H1 (cell line): ENCODE measurements at regions not wholly inside any gene's neighbourhood (a gene's known extent, or its start where the extent isn't known, plus 50 kb on each side); places are given as distances from the start of the nearest gene placed in this dataset.

ENCODE experiments used
- CTCF ChIA-PET: fragments of 300-600 bp; sonication (Branson Sonifier 250); formaldehyde crosslinking; loops from one replicate; lab custom pipeline; 2021; ENCODE audit not compliant: partially characterized antibody; lab: Charles Lee
- POLR2A ChIA-PET: fragments of 300-600 bp; sonication (Branson Sonifier 250); formaldehyde crosslinking; loops from one replicate; lab custom pipeline; 2021; ENCODE audit warnings: inconsistent platforms; ENCODE audit not compliant: partially characterized antibody; lab: Charles Lee
- DNase-seq, 2 experiments: peaks; one replicate each; pipeline versions ENCODE4 v3.0.0 to v3.0.0-alpha.2; 2010 to 2022; ENCODE audit warnings: low spot score in 2 of 2, low read depth in 1 of 2, mixed read lengths in 1 of 2
- FAIRE-seq: peaks from 2 replicates; lab custom pipeline; 2011; peaks lifted over from hg19 to GRCh38; lab: Jason Lieb, UNC
- H2AFZ ChIP-seq: 2 replicates; pipeline ENCODE4 v1.8.1; 2012; ENCODE audit warnings: low read length, inconsistent platforms
- H2AK5ac ChIP-seq: 2 replicates; pipeline ENCODE4 v1.6.1; 2013; ENCODE audit warnings: low read depth, low read length
- H2BK120ac ChIP-seq: replicated peaks from 2 replicates; pipeline ENCODE3; 2013; ENCODE audit warnings: low read depth, low read length, inconsistent platforms
- H2BK12ac ChIP-seq: 2 replicates; pipeline ENCODE4 v1.6.1; 2013; ENCODE audit warnings: low read depth, low read length
- H2BK15ac ChIP-seq: 2 replicates; pipeline ENCODE4 v1.6.1; 2013; ENCODE audit warnings: low read length
- H2BK20ac ChIP-seq: 2 replicates; pipeline ENCODE4 v1.6.1; 2013; ENCODE audit warnings: low read length
- H2BK5ac ChIP-seq: 2 replicates; pipeline ENCODE4 v1.6.1; 2013; ENCODE audit warnings: low read depth, low read length
- H3K14ac ChIP-seq: 2 replicates; pipeline ENCODE4 v1.6.1; 2013; ENCODE audit warnings: inconsistent platforms; ENCODE audit not compliant: insufficient read length
- H3K18ac ChIP-seq: 2 replicates; pipeline ENCODE4 v1.6.1; 2013; ENCODE audit warnings: low read length; ENCODE audit errors: extremely low read depth
- H3K23ac ChIP-seq: 2 replicates; pipeline ENCODE4 v1.6.1; 2013; ENCODE audit warnings: inconsistent platforms; ENCODE audit not compliant: insufficient read length
- H3K23me2 ChIP-seq: 2 replicates; pipeline ENCODE4 v1.6.1; 2013; ENCODE audit warnings: low read depth, low read length
- H3K27ac ChIP-seq: 2 replicates; pipeline ENCODE4 v1.6.1; 2011; ENCODE audit warnings: low read depth, low read length, inconsistent platforms
- H3K27me3 ChIP-seq, 4 experiments: replicated peaks in 1 of 4; 1 replicate in 1 of 4; 2 replicates in 3 of 4; pipeline versions ENCODE4 v1.6.1 to v1.8.1; 2011 to 2013; ENCODE audit warnings: low read length in 3 of 4, mild to moderate bottlenecking in 3 of 4, inconsistent platforms in 2 of 4, mixed read lengths in 2 of 4, moderate library complexity in 1 of 4; ENCODE audit not compliant: control insufficient read depth in 3 of 4, insufficient read depth in 3 of 4; ENCODE audit errors: extremely low read depth in 1 of 4
- H3K36me3 ChIP-seq, 4 experiments: 2 replicates each; pipeline versions ENCODE4 v1.6.1 to v1.8.1; 2011 to 2013; ENCODE audit warnings: mild to moderate bottlenecking in 4 of 4, low read length in 3 of 4, moderate library complexity in 2 of 4, control low read depth in 1 of 4, inconsistent platforms in 1 of 4; ENCODE audit not compliant: insufficient read depth in 4 of 4, control insufficient read depth in 2 of 4
- H3K4ac ChIP-seq: replicated peaks from 2 replicates; pipeline ENCODE3; 2013; ENCODE audit warnings: low read length, low read depth, mixed read lengths, inconsistent platforms; ENCODE audit not compliant: insufficient read length
- H3K4me1 ChIP-seq, 4 experiments: replicated peaks in 1 of 4; 1 replicate in 1 of 4; 2 replicates in 3 of 4; pipeline versions ENCODE4 v1.6.1 to v1.8.1; 2011 to 2013; ENCODE audit warnings: low read length in 3 of 4, inconsistent platforms in 2 of 4, mixed read lengths in 1 of 4; ENCODE audit not compliant: insufficient read depth in 4 of 4, control insufficient read depth in 3 of 4
- H3K4me2 ChIP-seq, 2 experiments: 2 replicates each; pipeline versions ENCODE4 v1.6.1 to v1.8.1; 2011 to 2013; ENCODE audit warnings: low read depth in 2 of 2, low read length in 2 of 2, control low read depth in 1 of 2, inconsistent platforms in 1 of 2, mild to moderate bottlenecking in 1 of 2; ENCODE audit not compliant: insufficient read depth in 1 of 2
- H3K4me3 ChIP-seq, 4 experiments: fragments of 200-600, 300-600 bp in 1 of 4; sonication (generic), shearing (Covaris generic), sonication (Bioruptor Twin) in 1 of 4; 2 replicates each; pipeline versions ENCODE4 v1.5.1 to v1.8.1; 2011 to 2016; ENCODE audit warnings: low read length in 4 of 4, low read depth in 3 of 4, control low read depth in 2 of 4, inconsistent platforms in 2 of 4, mild to moderate bottlenecking in 2 of 4, mixed read lengths in 1 of 4, moderate library complexity in 1 of 4; ENCODE audit not compliant: insufficient read depth in 2 of 4; ENCODE audit errors: extremely low read depth in 1 of 4
- H3K56ac ChIP-seq: replicated peaks from 2 replicates; pipeline ENCODE3; 2013; ENCODE audit warnings: low read depth, mild to moderate bottlenecking, mixed read lengths, low read length, inconsistent platforms; ENCODE audit not compliant: insufficient read length
- H3K79me1 ChIP-seq: 2 replicates; pipeline ENCODE4 v1.6.1; 2013; ENCODE audit warnings: low read depth, low read length, control low read depth
- H3K79me2 ChIP-seq, 2 experiments: 2 replicates each; pipeline versions ENCODE4 v1.6.1 to v1.8.1; 2012 to 2013; ENCODE audit warnings: low read length in 2 of 2, mild to moderate bottlenecking in 2 of 2, inconsistent platforms in 1 of 2; ENCODE audit not compliant: insufficient read depth in 2 of 2, control insufficient read depth in 1 of 2
- H3K9ac ChIP-seq, 4 experiments: replicated peaks in 1 of 4; 1 replicate in 1 of 4; 2 replicates in 3 of 4; pipeline versions ENCODE4 v1.6.1 to v1.8.1; 2011 to 2013; ENCODE audit warnings: low read depth in 3 of 4, low read length in 3 of 4, control low read depth in 2 of 4, mild to moderate bottlenecking in 2 of 4, moderate library complexity in 2 of 4, inconsistent platforms in 1 of 4; ENCODE audit errors: extremely low read depth in 1 of 4
- H3K9me3 ChIP-seq, 2 experiments: 2 replicates each; pipeline versions ENCODE4 v1.6.1 to v1.8.1; 2012 to 2013; ENCODE audit warnings: mild to moderate bottlenecking in 2 of 2, moderate library complexity in 2 of 2, control low read depth in 1 of 2, inconsistent platforms in 1 of 2, low read depth in 1 of 2, low read length in 1 of 2, mixed read lengths in 1 of 2; ENCODE audit not compliant: insufficient read depth in 2 of 2
- H4K20me1 ChIP-seq, 2 experiments: replicated peaks in 1 of 2; 2 replicates each; pipeline versions ENCODE3 to v1.8.1; 2011 to 2013; ENCODE audit warnings: inconsistent platforms in 2 of 2, low read length in 2 of 2, mild to moderate bottlenecking in 1 of 2; ENCODE audit not compliant: insufficient read depth in 2 of 2, control insufficient read depth in 1 of 2
- H4K5ac ChIP-seq: 2 replicates; pipeline ENCODE4 v1.6.1; 2013; ENCODE audit warnings: low read length, low read depth, mixed read lengths, inconsistent platforms; ENCODE audit not compliant: insufficient read length
- H4K8ac ChIP-seq: 2 replicates; pipeline ENCODE4 v1.8.0; 2013; ENCODE audit warnings: mild to moderate bottlenecking, moderate library complexity, low read length, inconsistent platforms; ENCODE audit not compliant: insufficient read depth; ENCODE audit errors: extremely low read depth
- H4K91ac ChIP-seq: replicated peaks from 2 replicates; pipeline ENCODE3; 2013; ENCODE audit warnings: low read length, mixed read lengths, inconsistent platforms; ENCODE audit not compliant: insufficient read length
- ASH2L ChIP-seq: fragments of 200-600, 300-600 bp; sonication (generic); IDR thresholded peaks from one replicate; pipeline ENCODE4 v1.7.1; 2017; ENCODE audit warnings: low read length
- BRCA1 ChIP-seq: IDR thresholded peaks from 2 replicates; pipeline ENCODE4 v1.6.1; 2012; ENCODE audit warnings: low read depth, low read length, improper control_type of control experiment
- CBX5 ChIP-seq: fragments of 300-800, 300-1000 bp; sonication (generic); IDR thresholded peaks from 2 replicates; pipeline ENCODE4 v1.7.1; 2016; ENCODE audit warnings: antibody characterized with exemption, low read length, low read depth
- EP300 ChIP-seq, 2 experiments: IDR thresholded peaks; 1 replicate in 1 of 2; 2 replicates in 1 of 2; pipeline ENCODE4 v1.6.1; 2011 to 2012; ENCODE audit warnings: low read depth in 2 of 2, low read length in 2 of 2, mild to moderate bottlenecking in 2 of 2, borderline replicate concordance in 1 of 2, inconsistent platforms in 1 of 2, moderate library complexity in 1 of 2
- EZH2 ChIP-seq: fragments of 200-600 bp; sonication (generic); IDR thresholded peaks from 2 replicates; pipeline ENCODE4 v1.7.1; 2012; ENCODE audit warnings: low read depth, mild to moderate bottlenecking, moderate library complexity, low read length, inconsistent platforms; ENCODE audit not compliant: severe bottlenecking
- NANOG ChIP-seq: IDR thresholded peaks from 2 replicates; pipeline ENCODE4 v1.6.1; 2011; ENCODE audit warnings: low read length, low read depth, mild to moderate bottlenecking, inconsistent platforms; ENCODE audit not compliant: insufficient read depth, poor library complexity, severe bottlenecking
- NRF1 ChIP-seq: IDR thresholded peaks from 2 replicates; pipeline ENCODE4 v1.6.1; 2011; ENCODE audit warnings: mild to moderate bottlenecking, low read depth, low read length, improper control_type of control experiment
- POLR2A ChIP-seq, 2 experiments: IDR thresholded peaks; 1 replicate in 1 of 2; 2 replicates in 1 of 2; pipeline ENCODE4 v1.6.1; 2011; ENCODE audit warnings: low read depth in 2 of 2, low read length in 2 of 2, mild to moderate bottlenecking in 2 of 2; ENCODE audit errors: control extremely low read depth in 1 of 2
- POLR2AphosphoS5 ChIP-seq: IDR thresholded peaks from 2 replicates; pipeline ENCODE4 v1.6.1; 2011; ENCODE audit warnings: low read depth, low read length
- POU5F1 ChIP-seq: IDR thresholded peaks from 2 replicates; pipeline ENCODE4 v1.6.1; 2011; ENCODE audit warnings: low read depth, mild to moderate bottlenecking, low read length, moderate library complexity
- RBBP5 ChIP-seq: IDR thresholded peaks from 2 replicates; pipeline ENCODE4 v1.7.1; 2012; ENCODE audit warnings: low read depth, mild to moderate bottlenecking, inconsistent platforms, low read length, moderate library complexity, borderline replicate concordance
- SIX5 ChIP-seq: IDR thresholded peaks from 2 replicates; pipeline ENCODE4 v1.6.1; 2011; ENCODE audit warnings: mild to moderate bottlenecking, low read depth, low read length
- SP1 ChIP-seq: IDR thresholded peaks from 2 replicates; pipeline ENCODE4 v1.6.1; 2011; ENCODE audit warnings: low read depth, low read length
- WGBS, 2 experiments: shearing (Covaris generic) in 1 of 2; methylation state at CpG; one replicate each; pipeline versions ENCODE4 v1.1.6 to v1.1.7; 2013 to 2015; ENCODE audit warnings: low lambda C conversion rate in 2 of 2, mixed read lengths in 2 of 2, inconsistent platforms in 1 of 2, low coverage in 1 of 2, missing lambda C conversion rate in 1 of 2; ENCODE audit not compliant: insufficient replicate concordance in 2 of 2, insufficient coverage in 1 of 2, insufficient read length in 1 of 2; ENCODE audit errors: extremely low coverage in 1 of 2, missing lambda C conversion rate in 1 of 2; 5-methylcytosine and 5-hydroxymethylcytosine counted together
- TF ChIP-seq, protein P1 (sequence below): IDR thresholded peaks from 2 replicates; pipeline ENCODE4 v1.6.1; 2012; ENCODE audit warnings: low read length, inconsistent platforms

DNA sequence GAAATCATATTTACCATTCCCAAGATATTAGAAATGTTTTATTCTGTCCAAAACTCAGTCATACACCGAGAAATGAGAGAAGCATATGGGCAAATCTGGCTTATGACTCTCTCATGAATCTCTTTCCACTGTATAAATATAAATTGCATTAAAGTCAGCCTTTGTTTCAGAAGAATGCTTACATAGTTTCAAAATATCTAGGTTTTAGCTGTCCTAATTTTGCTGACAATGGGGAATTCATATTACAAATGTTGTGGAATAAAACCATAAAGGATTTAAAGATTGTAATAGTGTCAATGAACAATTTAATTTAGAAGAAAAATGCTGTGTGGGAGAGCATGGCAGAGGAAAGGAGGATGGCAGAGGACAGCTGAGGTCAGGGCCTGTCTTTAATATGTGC lies 185.0 kb upstream of the THSD7A start:
- Histone ChIP-seq H3K79me2 (no peaks in the 10 kb centered on the region), H3K56ac (no peak overlapping the region), H2BK15ac (no peak overlapping the region), H3K14ac (no peak overlapping the region), H4K91ac (no peak overlapping the region), H3K4me3 (no peak overlapping the region), H3K23ac (no peak overlapping the region), H2AK5ac (no peak overlapping the region), H3K23me2 (no peaks in the 10 kb centered on the region), H2BK12ac (no peak overlapping the region), H3K27me3 (no peaks in the 10 kb centered on the region), H3K4me2 (no peak overlapping the region), H2BK120ac (no peak overlapping the region), H3K4me1 (0 out of 7 replicates have a peak, but pooled peaks cover 0 to 2% (median 0%) of the 10 kb centered on the region in 4 experiments), H3K36me3 (no peaks in the 10 kb centered on the region), H3K27ac (no peak overlapping the region), H3K9me3 (no peaks in the 10 kb centered on the region), H4K8ac (no peak overlapping the region), H4K20me1 (no peaks in the 10 kb centered on the region), H3K9ac (no peak overlapping the region), H2BK5ac (no peak overlapping the region), H3K4ac (no peak overlapping the region), H4K5ac (no peak overlapping the region), H2AFZ (no peak overlapping the region), H3K79me1 (no peaks in the 10 kb centered on the region), H2BK20ac (no peak overlapping the region), H3K18ac (no peak overlapping the region)
- CTCF ChIA-PET: no interaction called here
- POLR2A ChIA-PET: interaction anchor here (0.9 kb wide), 1 partner anchor 11 kb away, joined by 5 read pairs; no protein-coding TSS in a partner anchor
- DNase-seq: no peak
- FAIRE-seq: no peak
- WGBS, 2 experiments: 90% methylated on average over 1 of the region's 1 CpG; no CpG with 5 or more reads in 1 of the 2 experiments
- TF ChIP-seq RBBP5 (no peak), ASH2L (no peak), SP1 (no peak), NANOG (no peak), EP300 (IDR thresholded peaks at IDR 0.05; ENCODE audit: borderline replicate concordance in 1 of 2, low read depth in 2 of 2, low read length in 2 of 2) (no peak), SIX5 (no peak), CBX5 (no peak), POU5F1 (no peak), EZH2 (no peak), POLR2AphosphoS5 (no peak), BRCA1 (no peak), NRF1 (no peak), POLR2A (IDR thresholded peaks at IDR 0.05; ENCODE audit: control extremely low read depth in 1 of 2, low read depth in 2 of 2, low read length in 2 of 2) (no peak)
- TF ChIP-seq, protein P1, sequence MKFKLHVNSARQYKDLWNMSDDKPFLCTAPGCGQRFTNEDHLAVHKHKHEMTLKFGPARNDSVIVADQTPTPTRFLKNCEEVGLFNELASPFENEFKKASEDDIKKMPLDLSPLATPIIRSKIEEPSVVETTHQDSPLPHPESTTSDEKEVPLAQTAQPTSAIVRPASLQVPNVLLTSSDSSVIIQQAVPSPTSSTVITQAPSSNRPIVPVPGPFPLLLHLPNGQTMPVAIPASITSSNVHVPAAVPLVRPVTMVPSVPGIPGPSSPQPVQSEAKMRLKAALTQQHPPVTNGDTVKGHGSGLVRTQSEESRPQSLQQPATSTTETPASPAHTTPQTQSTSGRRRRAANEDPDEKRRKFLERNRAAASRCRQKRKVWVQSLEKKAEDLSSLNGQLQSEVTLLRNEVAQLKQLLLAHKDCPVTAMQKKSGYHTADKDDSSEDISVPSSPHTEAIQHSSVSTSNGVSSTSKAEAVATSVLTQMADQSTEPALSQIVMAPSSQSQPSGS: no peak
